ENCODE measurements at regions not wholly inside any gene's neighbourhood (a gene's known extent, or its start where the extent isn't known, plus 50 kb on each side); places are given as distances from the start of the nearest gene placed in this dataset.
"Not testable (repeated sequence)": the region's sequence is repeated elsewhere in the genome, so short reads cannot be mapped to it uniquely, and the experiment has no call there.

- TF ChIP-seq CTCF (IDR thresholded peaks at IDR 0.05; ENCODE audit: insufficient read depth, low read length, poor library complexity, severe bottlenecking) = no peak
- no peaks in the 10 kb centered on the region for H3K27me3 ChIP-seq (replicated peaks; ENCODE audit: control insufficient read depth, insufficient read depth, low read length)
- H3K4me3 ChIP-seq (replicated peaks; ENCODE audit: low read depth, low read length) = no peak overlapping the region
- no peaks in the 10 kb centered on the region for H3K36me3 ChIP-seq (ENCODE audit: control insufficient read depth, insufficient read depth, low read length)
- DNase-seq (ENCODE audit: extremely low read depth, insufficient read length) = no peak
These were observed 224.5 kb downstream of the CYP26B1 start for GRCh38 chr2:71923143-71923525.

- no peaks in the 10 kb centered on the region for H3K36me3 ChIP-seq (ENCODE audit: control insufficient read depth, insufficient read depth, low read length)
- no peak for DNase-seq (ENCODE audit: extremely low read depth, insufficient read length)
- H3K4me3 ChIP-seq (replicated peaks; ENCODE audit: low read depth, low read length) = no peak overlapping the region
- H3K27me3 ChIP-seq (replicated peaks; ENCODE audit: control insufficient read depth, insufficient read depth, low read length) = no peaks in the 10 kb centered on the region
- no peak for TF ChIP-seq CTCF (IDR thresholded peaks at IDR 0.05; ENCODE audit: insufficient read depth, low read length, poor library complexity, severe bottlenecking)
These were observed 225.0 kb downstream of the CYP26B1 start for GRCh38 chr2:71922499-71923142.

- Histone ChIP-seq H3K27me3 (replicated peaks; ENCODE audit: control insufficient read depth, insufficient read depth, low read length) (no peaks in the 10 kb centered on the region), H3K4me3 (replicated peaks; ENCODE audit: low read depth, low read length) (no peak overlapping the region), H3K36me3 (ENCODE audit: control insufficient read depth, insufficient read depth, low read length) (no peaks in the 10 kb centered on the region)
- DNase-seq (ENCODE audit: extremely low read depth, insufficient read length) = no peak
- TF ChIP-seq CTCF (IDR thresholded peaks at IDR 0.05; ENCODE audit: insufficient read depth, low read length, poor library complexity, severe bottlenecking) = no peak
These were observed 225.6 kb downstream of the CYP26B1 start for GRCh38 chr2:71922091-71922490.

GRCh38 chr2:71920819-71921218, 226.8 kb downstream of the CYP26B1 start:
- H3K4me3 ChIP-seq (replicated peaks; ENCODE audit: low read depth, low read length); DNase-seq (ENCODE audit: extremely low read depth, insufficient read length); H3K27me3 ChIP-seq (replicated peaks; ENCODE audit: control insufficient read depth, insufficient read depth, low read length); H3K36me3 ChIP-seq (ENCODE audit: control insufficient read depth, insufficient read depth, low read length): not testable (repeated sequence)

- Histone ChIP-seq H3K27me3 (replicated peaks; ENCODE audit: control insufficient read depth, insufficient read depth, low read length) (no peaks in the 10 kb centered on the region), H3K4me3 (replicated peaks; ENCODE audit: low read depth, low read length) (no peak overlapping the region), H3K36me3 (ENCODE audit: control insufficient read depth, insufficient read depth, low read length) (no peaks in the 10 kb centered on the region)
- TF ChIP-seq CTCF (IDR thresholded peaks at IDR 0.05; ENCODE audit: insufficient read depth, low read length, poor library complexity, severe bottlenecking) = no peak
- DNase-seq (ENCODE audit: extremely low read depth, insufficient read length) = no peak
These were observed 228.0 kb downstream of the CYP26B1 start for GRCh38 chr2:71919708-71920107.

- H3K36me3 ChIP-seq (ENCODE audit: control insufficient read depth, insufficient read depth, low read length) = no peaks in the 10 kb centered on the region
- H3K27me3 ChIP-seq (replicated peaks; ENCODE audit: control insufficient read depth, insufficient read depth, low read length) = no peaks in the 10 kb centered on the region
- no peak overlapping the region for H3K4me3 ChIP-seq (replicated peaks; ENCODE audit: low read depth, low read length)
- TF ChIP-seq CTCF (IDR thresholded peaks at IDR 0.05; ENCODE audit: insufficient read depth, low read length, poor library complexity, severe bottlenecking) = no peak
- DNase-seq (ENCODE audit: extremely low read depth, insufficient read length) = no peak
These were observed 237.4 kb downstream of the CYP26B1 start for GRCh38 chr2:71910277-71910676.

All from GM06990 (cell line).